NCI-H526 treated with DMSO at 0.1 percent for 48 hours (cell line): ENCODE measurements at regions not wholly inside any gene's neighbourhood (a gene's known extent, or its start where the extent isn't known, plus 50 kb on each side); places are given as distances from the start of the nearest gene placed in this dataset.
"Not testable (repeated sequence)": the region's sequence is repeated elsewhere in the genome, so short reads cannot be mapped to it uniquely, and the experiment has no call there.

Experiments
- DNase-seq: peaks from one replicate; lab custom pipeline; 2025; lab: John Stamatoyannopoulos, UW

- no peak for DNase-seq
These were observed 166.6 kb downstream of the DKK2 start for GRCh38 chr4:106869551-106869950.

- no peak for DNase-seq
These were observed 167.6 kb downstream of the DKK2 start for GRCh38 chr4:106868381-106869035.

GRCh38 chr4:106864231-106864630 is 171.9 kb downstream of the DKK2 start:
- DNase-seq = no peak

- DNase-seq = no peak
These were observed 181.4 kb downstream of the DKK2 start for GRCh38 chr4:106854569-106855351.

GRCh38 chr4:106852426-106852825 is 183.7 kb downstream of the DKK2 start:
- no peak for DNase-seq

GRCh38 chr4:106851726-106852125 is 184.4 kb downstream of the DKK2 start:
- DNase-seq = no peak

GRCh38 chr4:106850691-106851090 is 185.4 kb downstream of the DKK2 start:
- DNase-seq = no peak

GRCh38 chr4:106835919-106836318 is 200.2 kb downstream of the DKK2 start:
- no peak for DNase-seq

GRCh38 chr4:106830879-106831278 is 205.2 kb downstream of the DKK2 start:
- no peak for DNase-seq

GRCh38 chr4:106818764-106819163 is 217.3 kb downstream of the DKK2 start:
- no peak for DNase-seq

- no peak for DNase-seq
These were observed 219.6 kb downstream of the DKK2 start for GRCh38 chr4:106816496-106816895.

- no peak for DNase-seq
These were observed 226.0 kb downstream of the DKK2 start for GRCh38 chr4:106810122-106810521.

GRCh38 chr4:106809076-106809475 is 227.0 kb downstream of the DKK2 start:
- DNase-seq = no peak

GRCh38 chr4:106806158-106806797 is 229.8 kb downstream of the DKK2 start:
- DNase-seq = no peak

GRCh38 chr4:106803083-106803482 is 233.0 kb downstream of the DKK2 start:
- DNase-seq = no peak

- no peak for DNase-seq
These were observed 234.7 kb downstream of the DKK2 start for GRCh38 chr4:106801386-106801785.

GRCh38 chr4:106796876-106797275 is 239.2 kb downstream of the DKK2 start:
- DNase-seq = no peak

- no peak for DNase-seq
These were observed 240.8 kb downstream of the DKK2 start for GRCh38 chr4:106795326-106795725.

- DNase-seq = no peak
These were observed 242.2 kb downstream of the DKK2 start for GRCh38 chr4:106793933-106794332.

- no peak for DNase-seq
These were observed 260.5 kb downstream of the DKK2 start for GRCh38 chr4:106775636-106776035.

GRCh38 chr4:106774055-106774454 is 262.1 kb downstream of the DKK2 start:
- DNase-seq = not testable (repeated sequence)

GRCh38 chr4:106773076-106773905 is 262.8 kb downstream of the DKK2 start:
- DNase-seq = no peak
